ENCODE measurements at regions not wholly inside any gene's neighbourhood (a gene's known extent, or its start where the extent isn't known, plus 50 kb on each side); places are given as distances from the start of the nearest gene placed in this dataset.

DNA sequence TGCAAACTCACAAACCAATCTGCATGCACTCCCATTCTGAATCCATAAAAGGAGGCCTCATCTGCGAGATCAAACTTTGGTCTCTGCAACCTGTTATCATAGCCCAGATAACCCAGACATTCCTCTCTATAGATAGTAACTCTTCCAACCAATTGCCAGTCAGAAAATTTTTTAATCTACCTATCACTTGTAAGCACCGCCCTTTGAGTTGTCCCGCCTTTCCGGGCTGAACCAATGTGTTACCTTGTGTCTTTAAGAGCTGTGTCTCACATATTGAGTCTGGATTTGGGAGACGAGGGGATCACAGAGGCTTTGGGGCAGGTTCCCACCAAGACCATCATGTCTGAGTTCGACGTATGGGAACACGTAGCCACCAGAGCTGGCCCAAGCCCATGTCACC is 91.1 kb upstream of the PPP1R26 start:
- Histone ChIP-seq H3K4me1 (replicated peaks in 1 of 2; ENCODE audit: control insufficient read depth in 2 of 2, insufficient read depth in 2 of 2, low read length in 2 of 2) (no peaks in the 10 kb centered on the region), H2AFZ (ENCODE audit: low read depth, low read length) (no peak overlapping the region), H3K9me1 (ENCODE audit: control insufficient read depth, insufficient read depth, low read length) (no peaks in the 10 kb centered on the region), H3K9ac (ENCODE audit: insufficient read depth in 1 of 2, low read depth in 2 of 2, low read length in 2 of 2) (no peak overlapping the region), H3K27me3 (ENCODE audit: control insufficient read depth in 2 of 2, insufficient read depth in 2 of 2, low read length in 2 of 2) (peaks cover 3 to 44% of the 10 kb centered on the region in 2 experiments; a peak in 3 of 5 replicates), H4K20me1 (replicated peaks; ENCODE audit: control insufficient read depth, insufficient read depth, low read length) (no peaks in the 10 kb centered on the region), H3K79me2 (ENCODE audit: control insufficient read depth, insufficient read depth, low read length) (no peaks in the 10 kb centered on the region), H3K4me3 (no peak overlapping the region), H3K9me3 (replicated peaks; ENCODE audit: control insufficient read depth, insufficient read depth, low read depth, low read length) (no peaks in the 10 kb centered on the region), H3K36me3 (ENCODE audit: control insufficient read depth, insufficient read depth, low read length) (no peaks in the 10 kb centered on the region), H3K27ac (ENCODE audit: extremely low read depth, low read depth, low read length) (no peak overlapping the region), H3K4me2 (ENCODE audit: insufficient read depth, low read length) (no peak overlapping the region)
- intact Hi-C loops (cut with micrococcal nuclease), result no loop called here
- POLR2A ChIA-PET, result interaction anchor here (1.6 kb wide), 1 partner anchor 18 kb away, joined by 3 read pairs; no protein-coding TSS in a partner anchor
- FAIRE-seq, result no peak
- 2% methylated on average over 8 of the region's 8 CpGs for WGBS (ENCODE audit: insufficient coverage, low coverage, missing lambda C conversion rate)
- no peak for ATAC-seq
- no peak for TF ChIP-seq ZNF717 (CRISPR knock-in tag; IDR thresholded peaks at IDR 0.05)
- TF ChIP-seq DEAF1 (CRISPR knock-in tag; IDR thresholded peaks at IDR 0.05), result no peak
- TF ChIP-seq ETS2 (tag; IDR thresholded peaks at IDR 0.05; ENCODE audit: borderline replicate concordance, poor library complexity, severe bottlenecking), result no peak
- no peak for TF ChIP-seq NR4A1 (CRISPR knock-in tag; IDR thresholded peaks at IDR 0.05)
- TF ChIP-seq NR4A1 (tag; IDR thresholded peaks at IDR 0.05), result no peak
- TF ChIP-seq RBM34 (IDR thresholded peaks at IDR 0.05; ENCODE audit: borderline replicate concordance, insufficient read depth, low read length), result no peak
- no peak for TF ChIP-seq KLF6 (CRISPR knock-in tag; IDR thresholded peaks at IDR 0.05; ENCODE audit: borderline replicate concordance)
- TF ChIP-seq KLF16 (IDR thresholded peaks at IDR 0.05), result no peak
- TF ChIP-seq, protein P1, sequence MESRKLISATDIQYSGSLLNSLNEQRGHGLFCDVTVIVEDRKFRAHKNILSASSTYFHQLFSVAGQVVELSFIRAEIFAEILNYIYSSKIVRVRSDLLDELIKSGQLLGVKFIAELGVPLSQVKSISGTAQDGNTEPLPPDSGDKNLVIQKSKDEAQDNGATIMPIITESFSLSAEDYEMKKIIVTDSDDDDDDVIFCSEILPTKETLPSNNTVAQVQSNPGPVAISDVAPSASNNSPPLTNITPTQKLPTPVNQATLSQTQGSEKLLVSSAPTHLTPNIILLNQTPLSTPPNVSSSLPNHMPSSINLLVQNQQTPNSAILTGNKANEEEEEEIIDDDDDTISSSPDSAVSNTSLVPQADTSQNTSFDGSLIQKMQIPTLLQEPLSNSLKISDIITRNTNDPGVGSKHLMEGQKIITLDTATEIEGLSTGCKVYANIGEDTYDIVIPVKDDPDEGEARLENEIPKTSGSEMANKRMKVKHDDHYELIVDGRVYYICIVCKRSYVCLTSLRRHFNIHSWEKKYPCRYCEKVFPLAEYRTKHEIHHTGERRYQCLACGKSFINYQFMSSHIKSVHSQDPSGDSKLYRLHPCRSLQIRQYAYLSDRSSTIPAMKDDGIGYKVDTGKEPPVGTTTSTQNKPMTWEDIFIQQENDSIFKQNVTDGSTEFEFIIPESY (CRISPR knock-in tag; IDR thresholded peaks at IDR 0.05), result no peak
- no peak for TF ChIP-seq MCM7 (IDR thresholded peaks at IDR 0.05)
- no peak for TF ChIP-seq PYGO2 (tag; IDR thresholded peaks at IDR 0.05)
- TF ChIP-seq BRCA1 (IDR thresholded peaks at IDR 0.05), result no peak
- no peak for TF ChIP-seq BRCA1 (CRISPR knock-in tag; IDR thresholded peaks at IDR 0.05)
- TF ChIP-seq ELK3 (CRISPR knock-in tag; IDR thresholded peaks at IDR 0.05), result no peak
- TF ChIP-seq HMG20A (CRISPR knock-in tag; conservative IDR thresholded peaks at IDR 0.05), result no peak
- TF ChIP-seq MBD2 (IDR thresholded peaks at IDR 0.05; ENCODE audit: borderline replicate concordance, low read depth), result no peak
- TF ChIP-seq SMAD3 (CRISPR knock-in tag; conservative IDR thresholded peaks at IDR 0.05), result no peak
- no peak for TF ChIP-seq POLR3A (IDR thresholded peaks at IDR 0.05; ENCODE audit: borderline replicate concordance, extremely low read depth, insufficient read depth, insufficient read length)
- TF ChIP-seq EWSR1 (IDR thresholded peaks at IDR 0.05; ENCODE audit: borderline replicate concordance, low read depth, partially characterized antibody), result no peak
- TF ChIP-seq EHMT2 (IDR thresholded peaks at IDR 0.05), result no peak
- DNase-seq (ENCODE audit: extremely low read depth in 1 of 4, low spot score in 3 of 4), result no peak
- no TSS peak for BruUV-seq (replicated peaks)
- CTCF ChIA-PET (ENCODE audit: low intra/inter-chr PET ratio), result no interaction called here
- in situ Hi-C loops (cut with MboI), result no loop called here

All from K562 (cell line).